Amniotic epithelial cell (primary cell): ENCODE measurements at regions not wholly inside any gene's neighbourhood (a gene's known extent, or its start where the extent isn't known, plus 50 kb on each side); places are given as distances from the start of the nearest gene placed in this dataset.
"Not testable (repeated sequence)": the region's sequence is repeated elsewhere in the genome, so short reads cannot be mapped to it uniquely, and the experiment has no call there.

Source experiments
- DNase-seq: peaks from one replicate; pipeline ENCODE4 v3.0.0-alpha.2; 2010; ENCODE audit warnings: low read depth

DNA sequence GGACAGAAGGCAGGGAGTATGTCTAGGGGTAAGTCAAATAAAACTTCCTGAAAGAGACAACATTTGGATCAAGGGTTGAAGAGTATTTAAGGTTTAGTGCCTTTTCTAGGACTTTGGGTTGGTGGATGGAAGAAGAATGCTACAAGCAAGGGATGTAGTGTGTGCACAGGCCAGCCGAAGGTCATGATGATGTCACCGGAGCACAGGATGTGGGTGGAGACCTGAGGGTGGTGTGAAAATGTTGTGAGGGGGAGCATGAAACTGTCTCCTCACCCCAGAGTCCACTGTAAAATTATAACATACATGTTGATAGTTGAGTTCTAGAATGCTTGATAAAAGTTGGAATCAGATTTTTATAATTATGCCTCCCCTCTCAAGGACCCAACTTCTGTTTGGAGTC lies 553.3 kb upstream of the SGCD start:
- no peak for DNase-seq

- no peak for DNase-seq
These were observed 546.7 kb upstream of the SGCD start for GRCh38 chr5:155780260-155780659.

DNA sequence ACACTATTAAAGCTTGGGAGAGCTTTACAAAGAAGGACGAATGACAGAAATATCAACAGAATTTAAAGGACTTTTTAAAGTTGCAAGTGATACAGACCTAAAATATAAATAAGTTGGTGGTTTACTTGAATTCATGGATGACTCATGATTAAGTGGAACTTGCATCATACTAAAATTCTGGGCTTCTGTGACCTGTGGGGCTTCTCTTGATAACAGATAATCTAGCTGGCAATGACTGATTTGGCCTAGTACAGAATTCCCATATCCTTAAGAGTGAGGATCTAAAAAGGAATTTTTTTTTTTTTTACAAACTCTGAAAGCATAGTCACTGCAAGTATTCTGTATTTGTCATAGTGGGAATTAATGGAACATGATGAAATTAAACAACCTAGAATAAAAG lies 543.7 kb upstream of the SGCD start:
- DNase-seq: no peak

DNA sequence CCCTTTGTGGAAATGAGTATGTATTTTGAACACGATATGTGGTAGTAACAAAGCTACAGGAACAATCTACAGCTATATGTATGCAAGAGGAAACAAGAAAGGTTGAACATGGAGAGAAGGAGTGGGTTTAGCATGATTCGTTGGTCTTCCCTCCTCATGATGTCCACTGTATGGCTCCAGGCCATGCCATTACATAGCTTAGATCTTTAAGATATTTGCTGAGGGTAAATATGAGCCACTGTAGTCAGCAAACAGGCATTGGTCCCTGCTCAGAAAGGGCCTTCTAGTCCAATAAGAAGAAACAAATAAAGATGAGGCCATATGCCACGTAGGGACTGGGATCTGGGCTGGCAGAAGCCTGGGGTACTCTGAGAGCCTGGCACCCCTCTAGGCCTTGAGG lies 543.2 kb upstream of the SGCD start:
- no peak for DNase-seq

GRCh38 chr5:155786108-155786507 lies 540.9 kb upstream of the SGCD start:
- DNase-seq: no peak

- DNase-seq: no peak
These were observed 534.1 kb upstream of the SGCD start for GRCh38 chr5:155792873-155793272.

GRCh38 chr5:155794795-155795194 lies 532.2 kb upstream of the SGCD start:
- peak; percentile 14 for DNase-seq

GRCh38 chr5:155799308-155799707 lies 527.7 kb upstream of the SGCD start:
- DNase-seq: no peak

DNA sequence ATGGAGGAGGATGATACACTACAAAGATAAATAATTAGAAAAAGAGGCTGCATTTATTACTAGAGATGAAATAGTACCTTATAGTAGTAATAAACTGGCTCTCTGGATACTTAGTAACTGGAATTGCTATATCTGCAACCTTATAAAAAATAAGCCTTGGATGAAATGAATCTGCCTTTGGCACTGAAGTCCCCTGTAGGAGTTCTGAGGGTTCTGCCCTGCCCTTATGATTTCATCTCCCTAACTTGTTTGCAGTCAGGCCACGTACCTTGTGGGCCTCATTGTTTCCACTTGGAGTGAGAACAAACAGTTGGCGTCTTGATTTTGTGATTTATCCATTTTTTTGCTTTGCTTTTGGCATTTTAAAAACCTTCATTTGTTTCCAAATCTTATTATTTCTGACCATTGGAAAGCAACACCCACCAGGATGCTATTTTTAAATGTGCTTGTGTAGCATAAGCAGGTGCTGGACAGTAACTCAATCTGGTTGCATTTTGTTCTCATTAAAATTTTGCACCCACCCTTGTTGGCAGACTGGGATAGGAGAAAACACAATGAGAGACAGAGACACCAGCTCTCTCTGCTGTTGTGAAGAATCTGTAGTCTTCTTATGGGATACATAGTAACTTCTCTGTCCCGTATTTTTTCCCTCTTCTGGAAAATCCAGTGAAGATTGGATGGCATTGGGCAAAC lies 518.9 kb upstream of the SGCD start:
- DNase-seq: no peak

- no peak for DNase-seq
These were observed 511.7 kb upstream of the SGCD start for GRCh38 chr5:155815248-155815647.

DNA sequence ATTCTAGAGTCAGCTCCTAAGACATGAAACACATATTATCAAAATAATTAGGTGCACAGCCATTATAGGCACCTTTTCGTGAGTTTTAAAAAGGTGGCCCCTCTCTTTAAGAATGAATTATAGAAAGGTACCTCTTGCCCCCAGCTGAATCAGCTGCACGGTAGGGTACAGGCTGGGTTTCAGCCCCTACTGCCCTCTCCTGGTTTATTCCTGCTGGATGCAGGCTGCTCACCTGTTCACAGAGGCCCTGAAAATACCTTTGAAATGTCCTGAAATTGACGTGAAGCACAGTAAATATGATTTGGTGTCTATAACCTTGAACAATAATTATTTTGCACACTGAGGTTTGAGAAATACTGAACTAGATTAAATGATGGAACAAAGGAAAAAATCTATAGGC lies 504.8 kb upstream of the SGCD start:
- DNase-seq: no peak

DNA sequence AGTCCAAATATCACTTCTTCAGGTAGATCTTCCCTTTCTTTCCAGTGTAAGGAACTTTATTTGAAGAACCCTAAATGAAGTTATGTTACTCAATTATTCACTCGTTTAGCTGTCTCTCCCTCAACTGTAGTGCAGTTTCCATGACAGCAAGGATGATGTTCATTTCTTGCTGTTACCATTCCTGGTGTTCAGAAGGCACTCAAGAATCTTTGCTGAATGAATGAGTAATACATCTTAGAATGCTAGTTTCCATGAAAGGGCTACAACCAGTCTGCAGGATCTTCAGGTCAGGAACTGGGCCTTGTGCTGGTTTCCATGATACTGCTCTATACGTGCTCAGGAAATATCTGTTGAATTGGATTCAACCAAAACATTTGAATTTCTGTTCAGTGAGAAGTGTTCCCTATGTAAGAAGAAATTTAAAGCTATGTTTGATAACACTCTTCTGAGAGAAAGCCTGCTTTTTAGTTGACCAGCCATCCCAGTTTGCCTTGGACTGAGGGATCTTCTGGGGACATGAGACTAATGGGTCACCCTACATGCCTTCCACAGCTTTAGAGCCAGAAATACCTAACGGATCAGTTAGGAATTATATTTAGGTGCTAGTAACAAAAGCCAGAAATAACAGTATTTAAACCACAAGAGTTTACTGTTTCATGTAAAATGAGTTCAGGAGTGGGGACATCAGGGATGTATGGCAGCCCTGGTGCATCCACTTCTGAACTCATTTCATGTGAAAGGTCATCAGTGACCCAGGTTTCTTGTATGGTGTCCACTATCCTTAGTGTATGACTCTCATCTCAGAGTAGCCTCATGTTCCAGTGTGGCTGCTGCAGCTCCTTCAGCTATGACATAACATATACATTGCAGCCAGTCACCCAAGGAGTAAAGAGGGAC lies 500.1 kb upstream of the SGCD start:
- no peak for DNase-seq

- not testable (repeated sequence) for DNase-seq
These were observed 499.5 kb upstream of the SGCD start for GRCh38 chr5:155827508-155827815.

- no peak for DNase-seq
These were observed 499.0 kb upstream of the SGCD start for GRCh38 chr5:155827949-155828348.

- DNase-seq: no peak
These were observed 495.5 kb upstream of the SGCD start for GRCh38 chr5:155831491-155831890.

GRCh38 chr5:155833287-155833686 lies 493.7 kb upstream of the SGCD start:
- DNase-seq: no peak

DNA sequence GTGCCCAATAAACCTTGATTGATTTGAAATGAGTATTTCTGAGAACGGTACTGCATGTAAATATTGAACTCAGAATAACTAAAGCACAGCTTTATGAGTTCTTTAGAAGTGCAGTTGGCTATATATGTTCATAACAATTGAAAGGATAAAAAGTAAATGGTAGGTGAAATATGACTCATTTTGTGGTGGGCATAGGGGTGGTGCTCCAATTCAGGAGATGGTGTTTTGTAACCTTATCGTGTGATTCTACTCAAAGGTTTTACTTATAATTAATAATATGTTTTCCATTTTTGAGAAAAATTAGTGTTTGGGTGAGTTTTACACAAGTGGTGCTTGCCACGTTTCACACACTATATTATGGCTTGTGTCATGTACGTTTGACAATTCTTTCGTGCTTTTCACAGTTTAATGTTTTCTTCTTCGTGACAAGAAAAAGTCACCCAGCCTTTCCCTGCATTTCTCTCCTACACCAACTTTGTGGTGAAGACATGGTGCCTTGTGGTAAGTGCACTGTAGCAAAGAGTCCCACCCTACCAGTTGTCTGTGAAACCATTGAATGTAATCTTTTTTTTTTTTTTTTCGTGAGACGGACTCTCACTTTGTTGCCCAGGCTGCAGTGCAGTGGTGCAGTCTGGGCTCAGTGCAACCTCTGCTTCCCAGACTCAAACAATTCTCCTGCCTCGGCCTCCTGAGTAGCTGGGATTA lies 492.5 kb upstream of the SGCD start:
- no peak for DNase-seq

DNA sequence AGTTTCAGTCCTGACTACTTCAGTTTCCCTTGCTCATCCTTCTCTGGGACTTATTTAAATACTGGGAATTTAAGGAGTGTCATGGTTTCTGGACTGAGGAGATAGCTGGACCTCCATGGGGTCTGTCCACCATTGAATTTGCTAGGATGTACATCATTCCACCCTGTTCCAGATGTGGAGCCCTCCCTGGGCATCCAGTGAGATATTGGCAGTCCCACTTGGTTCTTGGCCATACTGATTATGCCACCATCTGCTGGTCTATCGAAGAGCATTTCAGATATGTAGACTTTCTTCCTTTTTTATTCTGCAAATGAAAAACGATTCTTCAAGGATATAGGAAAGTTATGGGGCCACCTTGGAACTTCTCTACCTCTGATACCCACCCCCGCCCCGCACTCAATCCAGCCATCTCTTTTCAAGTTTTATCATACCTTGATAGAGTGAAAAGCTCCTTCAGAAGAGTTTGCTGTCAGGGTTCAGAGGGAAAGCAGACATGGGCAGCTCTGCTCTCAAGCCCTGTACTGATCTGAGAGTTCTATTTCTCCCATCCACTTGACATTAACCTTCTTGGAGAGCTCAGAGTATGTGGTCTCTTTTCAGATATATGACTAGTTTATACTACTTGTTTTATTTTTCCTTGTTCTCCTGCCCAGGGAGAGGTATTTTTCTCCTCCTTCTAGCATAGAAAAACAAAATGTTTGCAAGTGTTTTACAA lies 490.7 kb upstream of the SGCD start:
- no peak for DNase-seq

GRCh38 chr5:155838394-155838793 lies 488.6 kb upstream of the SGCD start:
- DNase-seq: no peak

DNA sequence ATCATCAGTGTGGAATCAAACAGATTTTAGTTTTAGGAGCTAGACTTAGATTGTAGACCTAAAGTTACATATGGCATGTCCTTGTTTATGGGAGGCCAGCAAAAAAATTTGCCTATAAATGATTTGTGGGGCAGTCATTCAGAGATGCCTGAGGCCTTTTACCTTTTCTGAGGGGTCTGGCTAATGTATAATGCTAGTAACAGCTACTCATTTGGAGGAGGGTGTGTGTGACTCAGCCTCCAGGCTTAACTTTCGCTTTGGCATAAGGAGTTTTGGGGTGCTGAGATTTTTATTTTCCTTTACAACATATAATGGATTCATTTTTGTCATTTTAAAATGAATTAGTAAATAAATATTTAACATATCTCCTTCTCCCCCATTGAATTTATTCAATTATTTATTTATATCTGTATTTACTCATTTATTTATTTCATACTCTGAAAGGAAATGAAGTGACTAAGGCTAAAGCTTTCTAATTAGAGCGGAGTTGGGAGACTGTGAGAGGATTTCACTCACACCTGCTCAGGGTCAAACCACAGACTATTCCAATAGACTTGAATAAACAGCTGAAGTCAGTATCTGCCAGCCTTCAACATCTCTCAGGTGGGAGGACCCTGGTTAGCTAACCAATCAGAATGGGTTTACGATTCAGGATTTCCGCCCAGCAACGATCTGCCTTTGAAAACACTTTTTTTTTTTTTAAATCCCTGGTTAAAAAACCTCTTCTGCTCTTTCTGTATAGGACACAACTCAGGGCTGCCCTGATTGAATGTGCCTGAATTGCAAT lies 487.5 kb upstream of the SGCD start:
- no peak for DNase-seq

DNA sequence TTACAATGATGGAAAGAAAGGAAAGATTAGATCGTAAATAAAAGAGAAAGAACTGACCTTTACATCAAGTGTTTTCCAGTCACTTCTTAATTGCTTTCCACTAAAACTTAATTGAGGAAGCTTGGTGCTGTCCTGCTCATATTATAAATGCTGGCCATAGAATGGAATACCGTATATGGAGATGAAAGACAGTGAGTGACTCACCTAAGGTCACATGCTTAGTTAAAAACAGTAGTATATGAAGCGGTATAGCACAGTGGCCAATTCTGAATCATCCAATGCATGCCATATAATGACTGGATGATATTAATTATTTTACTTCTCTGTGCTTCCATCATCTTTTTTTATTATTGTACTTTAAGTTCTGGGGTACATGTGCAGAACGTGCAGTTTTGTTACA lies 482.4 kb upstream of the SGCD start:
- no peak for DNase-seq

GRCh38 chr5:155850370-155850769 lies 476.6 kb upstream of the SGCD start:
- no peak for DNase-seq
